Common myeloid progenitor, CD34-positive (primary cell): ENCODE measurements at regions not wholly inside any gene's neighbourhood (a gene's known extent, or its start where the extent isn't known, plus 50 kb on each side); places are given as distances from the start of the nearest gene placed in this dataset.

Experiments used
- CTCF ChIA-PET: fragments of 350-600 bp; sonication (Branson Sonifier 250); formaldehyde crosslinking; loops from one replicate; lab custom pipeline; 2021; ENCODE audit warnings: antibody characterized with exemption; lab: Charles Lee
- POLR2A ChIA-PET: fragments of 350-600 bp; sonication (Branson Sonifier 250); formaldehyde crosslinking; loops from one replicate; lab custom pipeline; 2021; ENCODE audit warnings: antibody characterized with exemption; lab: Charles Lee
- DNase-seq, 3 donors: peaks; one replicate each; pipeline versions ENCODE4 v3.0.0 to v3.0.0-alpha.2; 2013
- H3K27ac ChIP-seq, 2 experiments: 1 replicate in 1 of 2; 2 replicates in 1 of 2; pipeline ENCODE4 v1.7.0; 2013; ENCODE audit warnings: inconsistent platforms in 2 of 2, low read length in 2 of 2, mild to moderate bottlenecking in 2 of 2, low read depth in 1 of 2, moderate library complexity in 1 of 2; ENCODE audit not compliant: severe bottlenecking in 2 of 2, insufficient read depth in 1 of 2, poor library complexity in 1 of 2
- H3K27me3 ChIP-seq, 5 experiments: replicated peaks in 2 of 5; 1 replicate in 3 of 5; 2 replicates in 2 of 5; pipeline versions ENCODE4 v1.6.1 to v1.7.0; 2013; ENCODE audit warnings: low read length in 4 of 5, mild to moderate bottlenecking in 2 of 5, moderate library complexity in 2 of 5, inconsistent platforms in 1 of 5; ENCODE audit not compliant: insufficient read depth in 5 of 5, control insufficient read depth in 4 of 5
- H3K36me3 ChIP-seq, 4 experiments: 1 replicate in 2 of 4; 2 replicates in 2 of 4; pipeline versions ENCODE4 v1.6.1 to v1.7.0; 2013; ENCODE audit warnings: low read length in 3 of 4, control low read depth in 1 of 4, mild to moderate bottlenecking in 1 of 4; ENCODE audit not compliant: control insufficient read depth in 4 of 4, insufficient read depth in 4 of 4
- H3K4me1 ChIP-seq, 4 experiments: 1 replicate in 3 of 4; 2 replicates in 1 of 4; pipeline versions ENCODE4 v1.6.1 to v1.7.1; 2013; ENCODE audit warnings: low read length in 3 of 4, mild to moderate bottlenecking in 3 of 4, control low read depth in 1 of 4, inconsistent platforms in 1 of 4, moderate library complexity in 1 of 4; ENCODE audit not compliant: control insufficient read depth in 4 of 4, insufficient read depth in 4 of 4; ENCODE audit errors: control extremely low read depth in 1 of 4
- H3K4me3 ChIP-seq, 7 experiments: 1 replicate in 4 of 7; 2 replicates in 3 of 7; pipeline versions ENCODE4 v1.5.1 to v1.7.0; 2013; ENCODE audit warnings: mild to moderate bottlenecking in 7 of 7, low read length in 6 of 7, moderate library complexity in 6 of 7, inconsistent platforms in 2 of 7, low read depth in 2 of 7, control low read depth in 1 of 7; ENCODE audit not compliant: insufficient read depth in 4 of 7, control insufficient read depth in 1 of 7; ENCODE audit errors: extremely low read depth in 1 of 7
- H3K9me3 ChIP-seq, 5 experiments: 1 replicate in 4 of 5; 2 replicates in 1 of 5; pipeline versions ENCODE4 v1.6.1 to v1.7.1; 2013; ENCODE audit warnings: low read length in 4 of 5, mild to moderate bottlenecking in 2 of 5, inconsistent platforms in 1 of 5, low read depth in 1 of 5, moderate library complexity in 1 of 5; ENCODE audit not compliant: control insufficient read depth in 4 of 5, insufficient read depth in 2 of 5; ENCODE audit errors: control extremely low read depth in 1 of 5
- WGBS: methylation state at CpG from one replicate; pipeline ENCODE4 v1.1.5; 2013; ENCODE audit not compliant: insufficient coverage; 5-methylcytosine and 5-hydroxymethylcytosine counted together

- H3K4me3 ChIP-seq: no peak overlapping the region
- ChIA-PET POLR2A (no interaction called here), CTCF (no interaction called here)
- H3K36me3 ChIP-seq: no peaks in the 10 kb centered on the region
- no peak overlapping the region for H3K27ac ChIP-seq
- WGBS: 86% methylated on average over 1 of the region's 1 CpG
- H3K9me3 ChIP-seq: no peaks in the 10 kb centered on the region
- H3K27me3 ChIP-seq: no peaks in the 10 kb centered on the region
- DNase-seq: no peak
- no peaks in the 10 kb centered on the region for H3K4me1 ChIP-seq
These were observed 971.6 kb downstream of the SUCLG1 start for GRCh38 chr2:83487451-83487850.

GRCh38 chr2:83481436-83481835 lies 977.6 kb downstream of the SUCLG1 start:
- Histone ChIP-seq H3K36me3 (no peaks in the 10 kb centered on the region), H3K27ac (no peak overlapping the region), H3K27me3 (no peaks in the 10 kb centered on the region), H3K4me1 (no peaks in the 10 kb centered on the region), H3K4me3 (no peak overlapping the region), H3K9me3 (no peaks in the 10 kb centered on the region)
- ChIA-PET CTCF (no interaction called here), POLR2A (no interaction called here)
- no peak for DNase-seq

DNA sequence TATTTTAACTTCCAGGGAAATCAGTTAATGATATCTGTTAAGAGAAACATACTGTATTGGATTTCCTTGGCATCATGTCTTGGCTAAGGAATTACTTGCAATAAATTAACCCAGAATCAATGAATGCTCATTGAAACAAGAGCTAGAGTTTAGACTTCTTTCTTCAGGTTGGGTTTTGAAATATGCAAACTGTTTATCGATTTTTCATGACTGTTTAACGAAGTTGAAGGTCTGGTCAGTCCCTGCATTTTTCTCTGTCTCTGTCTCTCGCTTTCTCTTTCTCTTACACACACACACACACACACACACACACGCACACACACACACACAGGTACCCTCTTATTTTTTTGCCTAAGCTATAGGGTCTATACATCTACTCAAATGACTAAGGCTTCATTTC lies 981.0 kb downstream of the SUCLG1 start:
- CTCF ChIA-PET: no interaction called here
- no peak overlapping the region for H3K27ac ChIP-seq
- no peaks in the 10 kb centered on the region for H3K27me3 ChIP-seq
- no peaks in the 10 kb centered on the region for H3K9me3 ChIP-seq
- DNase-seq: no peak
- 100% methylated on average over 2 of the region's 4 CpGs for WGBS
- H3K4me3 ChIP-seq: no peak overlapping the region
- H3K36me3 ChIP-seq: no peaks in the 10 kb centered on the region
- no peaks in the 10 kb centered on the region for H3K4me1 ChIP-seq
- POLR2A ChIA-PET: no interaction called here

- no CpG with 5 or more reads among the region's 2 CpGs for WGBS
- H3K36me3 ChIP-seq: no peaks in the 10 kb centered on the region
- DNase-seq: no peak
- POLR2A ChIA-PET: no interaction called here
- H3K9me3 ChIP-seq: no peaks in the 10 kb centered on the region
- H3K4me3 ChIP-seq: no peak overlapping the region
- no peak overlapping the region for H3K27ac ChIP-seq
- H3K4me1 ChIP-seq: no peaks in the 10 kb centered on the region
- CTCF ChIA-PET: interaction anchor here (1.0 kb wide), 1 partner anchor 15 kb away, joined by 3 read pairs; no protein-coding TSS in a partner anchor
- no peaks in the 10 kb centered on the region for H3K27me3 ChIP-seq
These were observed 983.7 kb downstream of the SUCLG1 start for GRCh38 chr2:83475371-83475770.

DNA sequence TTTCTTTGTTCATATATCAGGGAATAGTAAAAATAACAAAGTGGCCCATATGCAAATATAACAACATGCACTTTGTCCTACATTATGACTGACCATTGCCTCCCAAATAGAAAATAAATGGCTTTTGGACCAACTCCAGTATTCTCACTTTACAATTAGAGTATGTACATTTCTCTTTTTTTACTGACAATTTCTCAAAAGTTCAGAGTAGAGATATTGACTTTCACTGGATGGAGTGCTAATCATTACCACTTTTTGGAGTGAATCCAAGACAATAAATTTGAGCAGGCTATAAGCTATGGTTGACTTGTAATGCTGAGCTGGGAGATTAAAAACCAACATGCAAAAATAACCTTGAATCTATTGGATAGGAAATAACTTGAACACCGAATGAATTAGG lies 987.4 kb downstream of the SUCLG1 start:
- CTCF ChIA-PET: no interaction called here
- H3K36me3 ChIP-seq: no peaks in the 10 kb centered on the region
- no peak overlapping the region for H3K4me3 ChIP-seq
- WGBS: no CpG with 5 or more reads among the region's 1 CpG
- H3K27me3 ChIP-seq: no peaks in the 10 kb centered on the region
- DNase-seq: no peak
- no peaks in the 10 kb centered on the region for H3K4me1 ChIP-seq
- POLR2A ChIA-PET: no interaction called here
- H3K27ac ChIP-seq: no peak overlapping the region
- peaks cover 0 to 1% (median 0%) of the 10 kb centered on the region in 5 experiments for H3K9me3 ChIP-seq

DNA sequence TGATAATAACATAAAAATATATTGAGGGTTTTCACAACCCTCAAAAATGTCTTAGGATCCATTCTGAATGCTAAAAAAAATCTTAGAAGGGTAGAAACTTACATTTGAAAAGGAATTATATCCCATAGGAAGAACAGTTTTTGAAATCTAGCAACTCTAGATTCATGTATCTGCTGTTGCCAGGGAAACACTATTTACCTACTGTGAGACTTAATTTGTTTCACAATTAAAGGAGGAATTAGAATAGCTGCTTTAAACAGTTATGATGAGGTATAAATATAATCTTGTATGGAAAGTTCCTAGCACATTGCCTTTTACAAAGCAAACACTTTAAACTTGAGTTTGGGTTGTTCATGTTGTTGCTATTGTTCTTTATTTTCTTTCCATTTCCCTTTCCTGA lies 988.2 kb downstream of the SUCLG1 start:
- DNase-seq: no peak
- POLR2A ChIA-PET: no interaction called here
- CTCF ChIA-PET: interaction anchor here (0.6 kb wide), 1 partner anchor 19 kb away, joined by 3 read pairs; no protein-coding TSS in a partner anchor
- Histone ChIP-seq H3K36me3 (no peaks in the 10 kb centered on the region), H3K9me3 (peaks cover 0 to 1% (median 0%) of the 10 kb centered on the region in 5 experiments), H3K27ac (no peak overlapping the region), H3K27me3 (no peaks in the 10 kb centered on the region), H3K4me3 (no peak overlapping the region), H3K4me1 (no peaks in the 10 kb centered on the region)

DNA sequence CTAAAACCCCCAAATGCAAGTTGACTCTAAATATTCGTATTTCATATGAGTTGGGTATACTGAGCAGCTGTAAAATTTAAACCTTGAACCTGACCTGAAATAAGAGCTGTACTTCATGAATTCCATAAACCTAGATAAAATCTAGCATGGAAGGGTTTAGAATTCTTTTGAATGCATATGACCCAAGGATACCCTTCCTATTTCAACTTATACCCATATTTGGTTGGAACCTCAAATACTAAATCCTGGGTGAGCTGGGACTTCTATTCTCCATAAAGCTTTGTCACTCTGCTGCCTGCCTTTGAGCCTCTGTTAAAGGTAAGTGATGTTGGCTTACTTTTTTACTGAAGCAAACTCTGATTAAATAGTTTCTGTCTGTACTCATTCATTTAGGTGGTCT lies 994.6 kb downstream of the SUCLG1 start:
- ChIA-PET POLR2A (interaction anchor here (1.0 kb wide), 1 partner anchor 16 kb away, joined by 3 read pairs; no protein-coding TSS in a partner anchor), CTCF (no interaction called here)
- no peaks in the 10 kb centered on the region for H3K27me3 ChIP-seq
- peaks cover 0 to 1% (median 0%) of the 10 kb centered on the region in 5 experiments for H3K9me3 ChIP-seq
- no peak overlapping the region for H3K27ac ChIP-seq
- H3K4me3 ChIP-seq: no peak overlapping the region
- H3K4me1 ChIP-seq: no peaks in the 10 kb centered on the region
- DNase-seq: no peak
- no peaks in the 10 kb centered on the region for H3K36me3 ChIP-seq
- WGBS: no CpG with 5 or more reads among the region's 1 CpG
